ENCODE measurements at regions not wholly inside any gene's neighbourhood (a gene's known extent, or its start where the extent isn't known, plus 50 kb on each side); places are given as distances from the start of the nearest gene placed in this dataset.

DNA sequence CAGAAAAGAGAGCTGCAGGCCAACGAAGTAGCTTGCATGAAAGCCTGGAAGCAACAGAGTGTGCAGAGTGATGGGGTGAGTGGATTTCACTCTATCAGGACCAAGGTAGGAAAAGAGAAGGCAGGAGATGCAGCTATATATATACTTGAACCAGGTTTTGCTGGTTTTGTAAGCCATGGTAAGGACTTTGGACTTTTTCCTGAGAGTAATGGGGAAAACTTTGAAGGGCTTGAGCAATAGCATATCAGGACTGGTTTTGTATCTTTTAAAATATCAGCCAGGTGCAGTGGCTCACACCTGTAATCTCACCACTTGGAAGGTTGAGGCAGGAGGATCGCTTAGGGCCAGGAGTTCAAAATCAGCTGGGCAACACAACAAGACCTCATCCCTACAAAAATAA is 120.6 kb upstream of the NRP1 start:
- peaks cover 0 to 6% of the 10 kb centered on the region in 2 donors for H3K4me1 ChIP-seq
- H3K9me3 ChIP-seq: no peaks in the 10 kb centered on the region
- H3K36me3 ChIP-seq: no peaks in the 10 kb centered on the region
- no peak overlapping the region for H3K4me3 ChIP-seq
- TF ChIP-seq CTCF (IDR thresholded peaks at IDR 0.05): no peak
- H3K27me3 ChIP-seq: no peaks in the 10 kb centered on the region
- intact Hi-C loops (cut with DNase I): no loop called here
- H3K27ac ChIP-seq: no peak overlapping the region
- no peak for DNase-seq (ENCODE audit: low spot score in 2 of 2)

DNA sequence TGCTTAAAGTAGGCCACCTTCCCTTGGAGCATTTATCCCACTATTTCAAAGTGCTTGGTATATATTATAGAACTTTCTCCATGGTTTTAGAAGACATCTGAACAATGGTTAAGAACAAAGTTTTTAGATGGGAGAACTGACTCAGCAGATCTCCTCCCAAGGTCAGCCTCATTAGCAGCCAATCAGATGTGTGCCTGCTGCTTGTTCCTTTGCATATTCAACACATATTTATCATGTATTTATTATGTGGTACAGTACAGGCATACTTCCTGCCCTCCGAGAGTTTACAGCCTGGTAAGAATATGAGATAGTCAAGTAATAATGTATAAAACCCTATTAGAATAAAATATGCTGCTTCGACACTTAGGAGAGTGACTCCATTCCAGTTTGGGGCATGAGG is 120.1 kb upstream of the NRP1 start:
- Histone ChIP-seq H3K4me1 (peaks cover 0 to 1% of the 10 kb centered on the region in 2 donors), H3K4me3 (no peak overlapping the region), H3K36me3 (no peaks in the 10 kb centered on the region), H3K27ac (no peak overlapping the region), H3K27me3 (no peaks in the 10 kb centered on the region), H3K9me3 (no peaks in the 10 kb centered on the region)
- DNase-seq (ENCODE audit: low spot score in 2 of 2): no peak
- TF ChIP-seq CTCF (IDR thresholded peaks at IDR 0.05): no peak
- intact Hi-C loops (cut with DNase I): no loop called here

GRCh38 chr10:33453081-33454025 is 118.9 kb upstream of the NRP1 start:
- Histone ChIP-seq H3K36me3 (no peaks in the 10 kb centered on the region), H3K4me3 (no peak overlapping the region), H3K9me3 (no peaks in the 10 kb centered on the region), H3K27ac (no peak overlapping the region), H3K27me3 (no peaks in the 10 kb centered on the region), H3K4me1 (no peaks in the 10 kb centered on the region)
- intact Hi-C loops (cut with DNase I): no loop called here
- TF ChIP-seq CTCF (IDR thresholded peaks at IDR 0.05): no peak
- DNase-seq (ENCODE audit: low spot score in 2 of 2): no peak

- Histone ChIP-seq H3K27me3 (no peaks in the 10 kb centered on the region), H3K4me3 (no peak overlapping the region), H3K4me1 (no peaks in the 10 kb centered on the region), H3K9me3 (no peaks in the 10 kb centered on the region), H3K36me3 (no peaks in the 10 kb centered on the region), H3K27ac (no peak overlapping the region)
- TF ChIP-seq CTCF (IDR thresholded peaks at IDR 0.05): no peak
- intact Hi-C loops (cut with DNase I): no loop called here
- DNase-seq (ENCODE audit: low spot score in 2 of 2): no peak
Measured at GRCh38 chr10:33448421-33449140, 114.1 kb upstream of the NRP1 start.

DNA sequence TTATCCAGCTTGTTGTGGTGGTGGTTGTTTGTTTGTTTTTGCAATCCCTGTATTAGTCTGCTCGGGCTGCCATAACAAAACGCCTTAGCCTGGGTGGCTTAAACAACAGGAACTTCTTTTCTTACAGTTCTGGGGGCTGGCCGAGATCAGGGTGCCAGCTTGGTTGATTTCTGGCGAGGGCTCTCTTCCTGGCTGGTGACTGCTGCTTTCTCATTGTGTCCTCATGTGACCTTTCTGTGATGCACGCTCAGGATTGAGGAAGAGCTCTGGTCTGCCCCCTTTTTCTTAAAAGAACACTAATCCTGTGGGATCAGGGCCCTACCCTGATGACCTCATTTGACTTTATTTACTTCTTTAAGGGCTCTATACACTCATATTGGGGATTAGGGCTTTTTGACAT is 107.1 kb upstream of the NRP1 start:
- no peaks in the 10 kb centered on the region for H3K36me3 ChIP-seq
- DNase-seq (ENCODE audit: low spot score in 2 of 2): no peak
- no peaks in the 10 kb centered on the region for H3K9me3 ChIP-seq
- no peak for TF ChIP-seq CTCF (IDR thresholded peaks at IDR 0.05)
- intact Hi-C loops (cut with DNase I): no loop called here
- H3K27me3 ChIP-seq: no peaks in the 10 kb centered on the region
- no peak overlapping the region for H3K4me3 ChIP-seq
- H3K27ac ChIP-seq: no peak overlapping the region
- H3K4me1 ChIP-seq: no peaks in the 10 kb centered on the region

Measured in ascending aorta (tissue), 2 donors.